Left ventricle myocardium inferior (tissue), 1 donor: ENCODE measurements at regions not wholly inside any gene's neighbourhood (a gene's known extent, or its start where the extent isn't known, plus 50 kb on each side); places are given as distances from the start of the nearest gene placed in this dataset.

Source experiments
- DNase-seq: peaks from one replicate; pipeline ENCODE4 v3.0.0-alpha.2; 2020
- H3K27ac ChIP-seq: fragments of 200-600 bp; replicated peaks from 2 replicates; pipeline ENCODE4 v1.8.0; 2021
- H3K27me3 ChIP-seq: fragments of 200-600 bp; 2 replicates; pipeline ENCODE4 v1.8.0; 2021; ENCODE audit warnings: low read depth
- H3K36me3 ChIP-seq: fragments of 200-600 bp; 2 replicates; pipeline ENCODE4 v1.8.0; 2021
- H3K4me1 ChIP-seq: fragments of 200-600 bp; 2 replicates; pipeline ENCODE4 v1.8.0; 2021
- H3K4me3 ChIP-seq: fragments of 200-600 bp; 2 replicates; pipeline ENCODE4 v1.8.0; 2021; ENCODE audit warnings: mild to moderate bottlenecking, moderate library complexity
- H3K9me3 ChIP-seq: fragments of 200-600 bp; replicated peaks from 2 replicates; pipeline ENCODE4 v1.8.0; 2021
- CTCF ChIP-seq: fragments of 200-600 bp; IDR thresholded peaks from 2 replicates; pipeline ENCODE4 v1.8.0; 2021; ENCODE audit warnings: antibody characterized with exemption, mild to moderate bottlenecking, borderline replicate concordance
- intact Hi-C: fragments of 100-400 bp; cut with micrococcal nuclease; formaldehyde crosslinking; loops from one replicate; pipeline ENCODE4 v1.11.0; 2022
- donor health status: DM: no; HTN: yes; CAD: no; lungs with severe emphysema.

- Histone ChIP-seq H3K27ac (no peak overlapping the region), H3K9me3 (peaks cover 8% of the 10 kb centered on the region), H3K27me3 (peaks cover 6% of the 10 kb centered on the region), H3K36me3 (no peaks in the 10 kb centered on the region), H3K4me1 (no peaks in the 10 kb centered on the region), H3K4me3 (no peak overlapping the region)
- no peak for DNase-seq
- intact Hi-C loops, result no loop called here
- TF ChIP-seq CTCF, result no peak
These were observed 76.7 kb upstream of the MYCN start for GRCh38 chr2:15863494-15864175.

GRCh38 chr2:15864176-15864769 lies 76.1 kb upstream of the MYCN start:
- TF ChIP-seq CTCF, result no peak
- no peaks in the 10 kb centered on the region for H3K36me3 ChIP-seq
- H3K4me1 ChIP-seq, result no peaks in the 10 kb centered on the region
- intact Hi-C loops, result no loop called here
- no peak overlapping the region for H3K27ac ChIP-seq
- no peak for DNase-seq
- peaks cover 8% of the 10 kb centered on the region for H3K9me3 ChIP-seq
- H3K4me3 ChIP-seq, result no peak overlapping the region
- peaks cover 1% of the 10 kb centered on the region for H3K27me3 ChIP-seq

- Histone ChIP-seq H3K27me3 (no peaks in the 10 kb centered on the region), H3K9me3 (peaks cover 8% of the 10 kb centered on the region), H3K27ac (no peak overlapping the region), H3K36me3 (no peaks in the 10 kb centered on the region), H3K4me3 (no peak overlapping the region), H3K4me1 (no peaks in the 10 kb centered on the region)
- intact Hi-C loops, result no loop called here
- DNase-seq, result no peak
- TF ChIP-seq CTCF, result no peak
These were observed 74.4 kb upstream of the MYCN start for GRCh38 chr2:15865923-15866322.

- no peak for TF ChIP-seq CTCF
- H3K27ac ChIP-seq, result no peak overlapping the region
- H3K27me3 ChIP-seq, result no peaks in the 10 kb centered on the region
- DNase-seq, result no peak
- H3K36me3 ChIP-seq, result no peaks in the 10 kb centered on the region
- no peak overlapping the region for H3K4me3 ChIP-seq
- intact Hi-C loops, result no loop called here
- peaks cover 8% of the 10 kb centered on the region for H3K9me3 ChIP-seq
- no peaks in the 10 kb centered on the region for H3K4me1 ChIP-seq
These were observed 73.7 kb upstream of the MYCN start for GRCh38 chr2:15866563-15867193.

- Histone ChIP-seq H3K36me3 (no peaks in the 10 kb centered on the region), H3K9me3 (peaks cover 8% of the 10 kb centered on the region), H3K4me3 (no peak overlapping the region), H3K4me1 (no peaks in the 10 kb centered on the region), H3K27me3 (no peaks in the 10 kb centered on the region), H3K27ac (no peak overlapping the region)
- intact Hi-C loops, result no loop called here
- DNase-seq, result no peak
- TF ChIP-seq CTCF, result no peak
These were observed 72.9 kb upstream of the MYCN start for GRCh38 chr2:15867194-15868171.
